22Rv1 (cell line): ENCODE measurements at regions not wholly inside any gene's neighbourhood (a gene's known extent, or its start where the extent isn't known, plus 50 kb on each side); places are given as distances from the start of the nearest gene placed in this dataset.

Experiments
- H3K27ac ChIP-seq: fragments of 450-650 bp; 2 replicates; pipeline ENCODE4 v1.5.1; 2017
- ZFX ChIP-seq: fragments of 450-650 bp; IDR thresholded peaks from 2 replicates; pipeline ENCODE4 v1.6.1; 2017; ENCODE audit warnings: antibody characterized with exemption, borderline replicate concordance
- TF ChIP-seq, protein P1 (sequence below): fragments of 450-650 bp; IDR thresholded peaks from 2 replicates; pipeline ENCODE4 v1.5.1; 2017; ENCODE audit warnings: mild to moderate bottlenecking

GRCh38 chr3:88589138-88589537, 439.4 kb downstream of the C3orf38 start:
- H3K27ac ChIP-seq = no peak overlapping the region
- no peak for TF ChIP-seq ZFX
- TF ChIP-seq, protein P1, sequence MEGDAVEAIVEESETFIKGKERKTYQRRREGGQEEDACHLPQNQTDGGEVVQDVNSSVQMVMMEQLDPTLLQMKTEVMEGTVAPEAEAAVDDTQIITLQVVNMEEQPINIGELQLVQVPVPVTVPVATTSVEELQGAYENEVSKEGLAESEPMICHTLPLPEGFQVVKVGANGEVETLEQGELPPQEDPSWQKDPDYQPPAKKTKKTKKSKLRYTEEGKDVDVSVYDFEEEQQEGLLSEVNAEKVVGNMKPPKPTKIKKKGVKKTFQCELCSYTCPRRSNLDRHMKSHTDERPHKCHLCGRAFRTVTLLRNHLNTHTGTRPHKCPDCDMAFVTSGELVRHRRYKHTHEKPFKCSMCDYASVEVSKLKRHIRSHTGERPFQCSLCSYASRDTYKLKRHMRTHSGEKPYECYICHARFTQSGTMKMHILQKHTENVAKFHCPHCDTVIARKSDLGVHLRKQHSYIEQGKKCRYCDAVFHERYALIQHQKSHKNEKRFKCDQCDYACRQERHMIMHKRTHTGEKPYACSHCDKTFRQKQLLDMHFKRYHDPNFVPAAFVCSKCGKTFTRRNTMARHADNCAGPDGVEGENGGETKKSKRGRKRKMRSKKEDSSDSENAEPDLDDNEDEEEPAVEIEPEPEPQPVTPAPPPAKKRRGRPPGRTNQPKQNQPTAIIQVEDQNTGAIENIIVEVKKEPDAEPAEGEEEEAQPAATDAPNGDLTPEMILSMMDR = no peak

DNA sequence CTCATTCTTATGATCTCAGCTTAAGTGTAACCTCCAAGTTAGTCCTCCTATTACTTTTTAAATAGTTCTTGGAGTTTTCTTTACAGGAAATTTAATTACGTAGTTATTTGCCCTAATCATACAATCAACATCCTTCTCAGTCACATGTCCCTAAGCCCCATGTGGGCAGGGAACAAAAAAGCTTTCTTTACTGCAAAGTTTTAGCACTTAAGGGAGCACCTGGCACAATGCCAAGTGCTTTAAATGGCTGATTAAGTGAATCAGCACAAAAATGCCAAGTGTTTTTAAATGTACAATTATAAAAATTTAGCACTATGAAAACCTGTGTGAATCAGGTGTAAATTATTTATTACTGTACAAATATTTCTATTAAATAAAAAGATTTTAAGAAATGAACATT, 445.3 kb downstream of the C3orf38 start:
- TF ChIP-seq, protein P1 = no peak
- no peak for TF ChIP-seq ZFX
- H3K27ac ChIP-seq = no peak overlapping the region

GRCh38 chr3:88596451-88596850, 446.7 kb downstream of the C3orf38 start:
- H3K27ac ChIP-seq = no peak overlapping the region
- TF ChIP-seq ZFX = no peak
- TF ChIP-seq, protein P1 = no peak

DNA sequence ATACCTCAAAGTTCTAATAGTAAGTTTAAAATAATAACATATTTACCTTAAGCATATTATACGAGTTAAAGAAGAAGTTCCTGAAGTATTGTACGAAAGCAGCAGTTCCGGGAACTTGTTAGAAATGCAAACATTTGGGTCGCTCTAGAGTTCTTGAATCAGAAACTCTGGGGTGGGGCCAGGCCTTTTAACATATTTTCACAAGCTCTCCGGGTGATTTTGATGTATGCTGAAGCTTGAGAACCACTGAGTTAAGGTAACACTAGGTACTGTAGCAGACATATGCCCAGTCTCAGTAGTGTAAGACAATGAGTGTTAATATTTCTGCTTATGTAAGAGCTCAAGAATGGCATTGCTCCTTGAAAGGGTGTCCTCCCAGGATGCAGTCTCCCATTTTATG, 461.1 kb downstream of the C3orf38 start:
- no peak for TF ChIP-seq ZFX
- TF ChIP-seq, protein P1 = no peak
- H3K27ac ChIP-seq = no peak overlapping the region

- no peak overlapping the region for H3K27ac ChIP-seq
- TF ChIP-seq, protein P1 = no peak
- TF ChIP-seq ZFX = no peak
These were observed 462.1 kb downstream of the C3orf38 start for GRCh38 chr3:88611826-88612326.

- TF ChIP-seq, protein P1 = no peak
- TF ChIP-seq ZFX = no peak
These were observed 466.7 kb downstream of the C3orf38 start for GRCh38 chr3:88616413-88616812.

GRCh38 chr3:88617283-88617682, 467.5 kb downstream of the C3orf38 start:
- H3K27ac ChIP-seq = no peak overlapping the region
- TF ChIP-seq, protein P1 = no peak
- TF ChIP-seq ZFX = no peak

More at GRCh38 chr3:88616413-88616812, 466.7 kb downstream of the C3orf38 start:
- no peak overlapping the region for H3K27ac ChIP-seq
